ENCODE measurements at regions not wholly inside any gene's neighbourhood (a gene's known extent, or its start where the extent isn't known, plus 50 kb on each side); places are given as distances from the start of the nearest gene placed in this dataset.

GRCh38 chr9:71245651-71246050, 124.2 kb upstream of the TRPM3 start:
- no peak overlapping the region for H3K9ac ChIP-seq (ENCODE audit: low read depth, low read length)
- H3K27me3 ChIP-seq (ENCODE audit: insufficient read depth, low read length) = no peaks in the 10 kb centered on the region
- no peak overlapping the region for H3K4me3 ChIP-seq (ENCODE audit: low read length)
- no peaks in the 10 kb centered on the region for H3K36me3 ChIP-seq (ENCODE audit: insufficient read depth, low read length)
- H3K4me1 ChIP-seq (ENCODE audit: insufficient read depth, low read length) = peaks cover 58% of the 10 kb centered on the region
- no peaks in the 10 kb centered on the region for H3K9me3 ChIP-seq (ENCODE audit: insufficient read depth, low read depth, low read length)
- H3K27ac ChIP-seq (ENCODE audit: low read depth, low read length) = peak overlapping the region; percentile 54

GRCh38 chr9:71243951-71244350, 122.5 kb upstream of the TRPM3 start:
- no peaks in the 10 kb centered on the region for H3K27me3 ChIP-seq (ENCODE audit: insufficient read depth, low read length)
- peaks cover 54% of the 10 kb centered on the region for H3K4me1 ChIP-seq (ENCODE audit: insufficient read depth, low read length)
- no peaks in the 10 kb centered on the region for H3K36me3 ChIP-seq (ENCODE audit: insufficient read depth, low read length)
- no peak overlapping the region for H3K4me3 ChIP-seq (ENCODE audit: low read length)
- 66% methylated on average over 5 of the region's 5 CpGs for WGBS
- H3K27ac ChIP-seq (ENCODE audit: low read depth, low read length) = peak overlapping the region; percentile 45; the same call in 1 of the 2 replicates
- H3K9me3 ChIP-seq (ENCODE audit: insufficient read depth, low read depth, low read length) = no peaks in the 10 kb centered on the region
- H3K9ac ChIP-seq (ENCODE audit: low read depth, low read length) = no peak overlapping the region

DNA sequence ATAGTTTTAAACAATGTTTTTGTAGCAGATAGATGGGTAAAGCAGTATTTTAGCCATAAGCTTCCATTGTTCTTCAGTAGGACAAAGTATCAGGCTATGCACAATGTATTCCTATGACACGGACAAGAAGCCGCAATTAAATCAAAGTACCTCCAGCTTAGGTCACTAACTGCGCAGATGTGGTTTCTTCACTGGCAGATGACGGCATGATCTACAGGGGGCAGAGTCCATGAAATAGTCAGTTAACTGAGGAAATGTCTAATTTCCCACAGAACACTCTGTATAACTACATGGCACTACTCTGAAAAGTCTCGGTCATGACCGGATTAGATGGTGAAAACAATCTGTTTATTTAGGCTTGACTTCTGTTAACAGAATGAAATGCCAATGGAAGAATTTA, 120.7 kb upstream of the TRPM3 start:
- H3K4me3 ChIP-seq (ENCODE audit: low read length) = no peak overlapping the region
- H3K27ac ChIP-seq (ENCODE audit: low read depth, low read length) = no peak overlapping the region
- H3K36me3 ChIP-seq (ENCODE audit: insufficient read depth, low read length) = no peaks in the 10 kb centered on the region
- H3K27me3 ChIP-seq (ENCODE audit: insufficient read depth, low read length) = no peaks in the 10 kb centered on the region
- peaks cover 60% of the 10 kb centered on the region for H3K4me1 ChIP-seq (ENCODE audit: insufficient read depth, low read length)
- no peak overlapping the region for H3K9ac ChIP-seq (ENCODE audit: low read depth, low read length)
- 96% methylated on average over 6 of the region's 6 CpGs for WGBS
- no peaks in the 10 kb centered on the region for H3K9me3 ChIP-seq (ENCODE audit: insufficient read depth, low read depth, low read length)

DNA sequence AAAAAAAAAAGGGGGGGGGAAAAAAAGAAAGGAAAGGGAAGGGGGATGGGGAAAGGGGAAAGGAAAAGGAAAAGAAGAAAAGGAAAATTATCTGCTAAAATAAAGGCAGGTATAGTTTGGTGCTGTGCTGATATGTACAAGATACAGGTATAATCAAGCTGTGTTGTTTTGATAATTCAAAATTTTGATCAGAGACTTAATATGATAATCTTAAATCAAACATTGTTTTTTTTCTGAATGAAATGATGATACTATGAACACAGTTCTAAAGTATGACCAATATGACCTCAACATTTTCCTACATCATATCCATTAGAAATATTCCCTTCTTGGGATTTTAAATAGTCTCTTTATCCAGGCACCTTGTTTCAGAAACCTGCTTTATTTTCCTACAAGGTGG, 115.6 kb upstream of the TRPM3 start:
- Histone ChIP-seq H3K9me3 (ENCODE audit: insufficient read depth, low read depth, low read length) (no peaks in the 10 kb centered on the region), H3K36me3 (ENCODE audit: insufficient read depth, low read length) (no peaks in the 10 kb centered on the region), H3K27me3 (ENCODE audit: insufficient read depth, low read length) (no peaks in the 10 kb centered on the region), H3K4me3 (ENCODE audit: low read length) (no peak overlapping the region), H3K4me1 (ENCODE audit: insufficient read depth, low read length) (peaks cover 21% of the 10 kb centered on the region), H3K27ac (ENCODE audit: low read depth, low read length) (no peak overlapping the region), H3K9ac (ENCODE audit: low read depth, low read length) (no peak overlapping the region)

GRCh38 chr9:71233646-71234045, 112.2 kb upstream of the TRPM3 start:
- H3K9me3 ChIP-seq (ENCODE audit: insufficient read depth, low read depth, low read length) = no peaks in the 10 kb centered on the region
- H3K4me3 ChIP-seq (ENCODE audit: low read length) = no peak overlapping the region
- no peaks in the 10 kb centered on the region for H3K36me3 ChIP-seq (ENCODE audit: insufficient read depth, low read length)
- H3K9ac ChIP-seq (ENCODE audit: low read depth, low read length) = no peak overlapping the region
- peaks cover 3% of the 10 kb centered on the region; the same call in 1 of the 2 replicates for H3K4me1 ChIP-seq (ENCODE audit: insufficient read depth, low read length)
- H3K27ac ChIP-seq (ENCODE audit: low read depth, low read length) = no peak overlapping the region
- H3K27me3 ChIP-seq (ENCODE audit: insufficient read depth, low read length) = no peaks in the 10 kb centered on the region
- WGBS = 83% methylated on average over 1 of the region's 1 CpG

- WGBS = 88% methylated on average over 1 of the region's 1 CpG
- Histone ChIP-seq H3K4me1 (ENCODE audit: insufficient read depth, low read length) (peaks cover 5% of the 10 kb centered on the region; the same call in 1 of the 2 replicates), H3K36me3 (ENCODE audit: insufficient read depth, low read length) (no peaks in the 10 kb centered on the region), H3K27ac (ENCODE audit: low read depth, low read length) (no peak overlapping the region), H3K9me3 (ENCODE audit: insufficient read depth, low read depth, low read length) (no peaks in the 10 kb centered on the region), H3K27me3 (ENCODE audit: insufficient read depth, low read length) (no peaks in the 10 kb centered on the region), H3K4me3 (ENCODE audit: low read length) (no peak overlapping the region), H3K9ac (ENCODE audit: low read depth, low read length) (no peak overlapping the region)
These were observed 102.6 kb upstream of the TRPM3 start for GRCh38 chr9:71223953-71224538.

DNA sequence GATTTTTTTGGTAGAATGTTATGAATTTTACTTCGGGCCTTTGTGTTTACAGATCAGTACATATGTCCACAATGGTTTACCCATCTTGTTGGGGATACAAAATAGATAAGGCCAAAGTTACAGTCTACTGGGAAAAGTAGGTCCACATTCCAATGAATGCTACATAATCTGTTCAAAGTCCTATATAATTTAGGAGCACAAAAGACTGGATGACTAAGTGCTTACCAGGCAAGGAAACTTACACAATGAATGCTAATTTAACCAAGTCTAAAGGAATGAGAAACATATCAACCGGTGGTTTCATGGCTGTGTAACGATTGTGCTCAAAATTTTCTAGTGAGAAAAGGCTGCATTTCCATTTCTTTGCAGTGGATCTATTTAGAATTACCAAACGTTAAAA, 97.4 kb upstream of the TRPM3 start:
- Histone ChIP-seq H3K27ac (ENCODE audit: low read depth, low read length) (no peak overlapping the region), H3K36me3 (ENCODE audit: insufficient read depth, low read length) (no peaks in the 10 kb centered on the region), H3K27me3 (ENCODE audit: insufficient read depth, low read length) (no peaks in the 10 kb centered on the region), H3K4me3 (ENCODE audit: low read length) (no peak overlapping the region), H3K9me3 (ENCODE audit: insufficient read depth, low read depth, low read length) (peaks cover under 1% of the 10 kb centered on the region; the same call in 1 of the 2 replicates), H3K9ac (ENCODE audit: low read depth, low read length) (no peak overlapping the region), H3K4me1 (ENCODE audit: insufficient read depth, low read length) (peaks cover 17% of the 10 kb centered on the region)
- 48% methylated on average over 4 of the region's 4 CpGs for WGBS

GRCh38 chr9:71213633-71214032, 92.2 kb upstream of the TRPM3 start:
- Histone ChIP-seq H3K27ac (ENCODE audit: low read depth, low read length) (no peak overlapping the region), H3K9ac (ENCODE audit: low read depth, low read length) (no peak overlapping the region), H3K36me3 (ENCODE audit: insufficient read depth, low read length) (no peaks in the 10 kb centered on the region), H3K9me3 (ENCODE audit: insufficient read depth, low read depth, low read length) (peaks cover 7% of the 10 kb centered on the region), H3K4me1 (ENCODE audit: insufficient read depth, low read length) (peaks cover 12% of the 10 kb centered on the region), H3K27me3 (ENCODE audit: insufficient read depth, low read length) (no peaks in the 10 kb centered on the region), H3K4me3 (ENCODE audit: low read length) (no peak overlapping the region)

- H3K9me3 ChIP-seq (ENCODE audit: insufficient read depth, low read depth, low read length) = peaks cover 7% of the 10 kb centered on the region
- peaks cover 8% of the 10 kb centered on the region for H3K4me1 ChIP-seq (ENCODE audit: insufficient read depth, low read length)
- no peaks in the 10 kb centered on the region for H3K27me3 ChIP-seq (ENCODE audit: insufficient read depth, low read length)
- WGBS = 70% methylated on average over 2 of the region's 2 CpGs
- H3K4me3 ChIP-seq (ENCODE audit: low read length) = no peak overlapping the region
- H3K9ac ChIP-seq (ENCODE audit: low read depth, low read length) = no peak overlapping the region
- H3K27ac ChIP-seq (ENCODE audit: low read depth, low read length) = no peak overlapping the region
- H3K36me3 ChIP-seq (ENCODE audit: insufficient read depth, low read length) = no peaks in the 10 kb centered on the region
These were observed 88.9 kb upstream of the TRPM3 start for GRCh38 chr9:71210326-71210725.

DNA sequence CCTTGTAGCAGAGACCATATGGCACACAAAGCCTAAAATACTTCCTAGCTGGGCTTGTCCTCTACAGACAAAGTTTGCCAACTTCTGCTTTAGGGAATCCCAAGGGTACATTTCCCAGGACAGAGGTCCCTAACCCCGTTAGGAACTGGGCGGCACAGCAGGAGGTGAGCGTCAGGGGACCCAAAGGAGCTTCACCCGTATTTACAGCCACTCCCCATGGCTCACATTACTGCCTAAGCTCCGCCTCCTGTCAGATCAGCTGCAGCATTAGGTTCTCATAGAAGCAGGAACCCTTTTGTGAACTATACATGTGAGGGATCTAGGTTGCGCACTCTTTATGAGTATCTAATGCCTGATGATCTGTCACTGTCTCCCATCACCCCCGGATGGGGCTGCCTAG, 88.5 kb upstream of the TRPM3 start:
- Histone ChIP-seq H3K27me3 (ENCODE audit: insufficient read depth, low read length) (no peaks in the 10 kb centered on the region), H3K4me1 (ENCODE audit: insufficient read depth, low read length) (peaks cover 5% of the 10 kb centered on the region; the same call in 1 of the 2 replicates), H3K27ac (ENCODE audit: low read depth, low read length) (no peak overlapping the region), H3K36me3 (ENCODE audit: insufficient read depth, low read length) (no peaks in the 10 kb centered on the region), H3K9ac (ENCODE audit: low read depth, low read length) (no peak overlapping the region), H3K9me3 (ENCODE audit: insufficient read depth, low read depth, low read length) (peaks cover 7% of the 10 kb centered on the region), H3K4me3 (ENCODE audit: low read length) (no peak overlapping the region)
- 81% methylated on average over 7 of the region's 7 CpGs for WGBS

DNA sequence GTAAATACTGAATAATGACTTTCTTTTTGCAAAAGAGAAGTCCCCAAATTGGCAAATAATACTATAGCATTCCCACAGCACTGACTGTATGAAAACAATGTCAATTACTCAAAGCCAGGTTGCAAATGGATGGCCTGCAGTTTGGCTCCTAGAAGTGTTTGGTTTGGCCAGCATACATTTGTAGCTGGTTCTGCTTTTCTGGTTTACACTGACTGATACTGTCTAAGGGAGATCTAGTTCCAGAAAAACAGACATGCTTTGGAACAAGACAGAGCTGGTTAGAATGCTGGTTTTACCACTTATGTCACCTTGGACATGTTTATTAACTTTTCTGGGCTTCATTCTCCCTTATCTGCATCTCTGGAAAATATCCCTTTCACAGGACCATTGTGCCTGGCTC, 81.5 kb upstream of the TRPM3 start:
- no peaks in the 10 kb centered on the region for H3K4me1 ChIP-seq (ENCODE audit: insufficient read depth, low read length)
- H3K27me3 ChIP-seq (ENCODE audit: insufficient read depth, low read length) = no peaks in the 10 kb centered on the region
- H3K36me3 ChIP-seq (ENCODE audit: insufficient read depth, low read length) = no peaks in the 10 kb centered on the region
- H3K4me3 ChIP-seq (ENCODE audit: low read length) = no peak overlapping the region
- H3K9me3 ChIP-seq (ENCODE audit: insufficient read depth, low read depth, low read length) = no peaks in the 10 kb centered on the region
- H3K27ac ChIP-seq (ENCODE audit: low read depth, low read length) = no peak overlapping the region
- H3K9ac ChIP-seq (ENCODE audit: low read depth, low read length) = no peak overlapping the region

DNA sequence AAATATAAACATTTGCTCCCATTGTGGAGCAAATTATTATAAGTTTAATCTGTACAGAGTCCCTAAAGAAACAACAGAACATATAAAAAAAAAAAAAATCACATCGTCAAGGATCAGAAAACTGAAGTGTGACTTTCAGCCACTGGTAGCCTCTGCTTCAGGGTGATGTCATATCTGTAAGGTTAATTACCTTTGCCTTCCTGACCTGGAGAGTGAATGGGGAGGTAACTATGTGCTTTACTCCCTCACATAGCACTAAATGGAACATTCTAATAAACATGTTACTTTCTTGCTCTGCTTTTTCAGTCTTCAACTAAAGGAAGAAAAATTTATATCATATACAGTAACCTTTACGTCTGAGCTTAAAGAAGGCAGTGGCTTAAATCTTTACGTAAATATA, 70.3 kb upstream of the TRPM3 start:
- Histone ChIP-seq H3K27ac (ENCODE audit: low read depth, low read length) (no peak overlapping the region), H3K27me3 (ENCODE audit: insufficient read depth, low read length) (no peaks in the 10 kb centered on the region), H3K9me3 (ENCODE audit: insufficient read depth, low read depth, low read length) (no peaks in the 10 kb centered on the region), H3K9ac (ENCODE audit: low read depth, low read length) (no peak overlapping the region), H3K4me3 (ENCODE audit: low read length) (no peak overlapping the region), H3K4me1 (ENCODE audit: insufficient read depth, low read length) (no peaks in the 10 kb centered on the region), H3K36me3 (ENCODE audit: insufficient read depth, low read length) (no peaks in the 10 kb centered on the region)
- 93% methylated on average over 3 of the region's 3 CpGs for WGBS

All from HUES64 (cell line).